CD4-positive, alpha-beta T cell treated with Interleukin-21 for 1 hour (primary cell): ENCODE measurements at regions not wholly inside any gene's neighbourhood (a gene's known extent, or its start where the extent isn't known, plus 50 kb on each side); places are given as distances from the start of the nearest gene placed in this dataset.
"Not testable (repeated sequence)": the region's sequence is repeated elsewhere in the genome, so short reads cannot be mapped to it uniquely, and the experiment has no call there.

Source experiments
- DNase-seq: peaks from one replicate; pipeline ENCODE4 v3.0.0-alpha.2; 2020

DNA sequence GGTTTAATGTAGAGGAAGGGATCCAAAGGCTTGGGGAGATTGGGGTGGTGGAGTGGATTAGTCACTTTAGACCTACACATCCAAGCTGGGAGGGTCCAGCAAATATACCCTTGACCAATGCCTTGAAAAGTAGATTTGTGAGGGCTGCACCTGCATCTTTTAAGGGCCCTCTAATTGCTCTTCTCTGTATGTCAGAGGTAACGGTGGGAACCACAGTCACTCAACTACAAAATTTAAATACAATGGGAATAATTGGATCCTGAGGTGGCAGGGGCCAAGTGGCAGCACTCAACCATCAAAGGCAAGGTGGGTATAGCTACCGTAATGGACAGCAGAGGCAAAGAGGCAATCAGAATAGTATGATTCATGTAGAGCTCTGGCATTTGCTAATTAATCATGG lies 833.7 kb upstream of the ARRDC3 start:
- not testable (repeated sequence) for DNase-seq

DNA sequence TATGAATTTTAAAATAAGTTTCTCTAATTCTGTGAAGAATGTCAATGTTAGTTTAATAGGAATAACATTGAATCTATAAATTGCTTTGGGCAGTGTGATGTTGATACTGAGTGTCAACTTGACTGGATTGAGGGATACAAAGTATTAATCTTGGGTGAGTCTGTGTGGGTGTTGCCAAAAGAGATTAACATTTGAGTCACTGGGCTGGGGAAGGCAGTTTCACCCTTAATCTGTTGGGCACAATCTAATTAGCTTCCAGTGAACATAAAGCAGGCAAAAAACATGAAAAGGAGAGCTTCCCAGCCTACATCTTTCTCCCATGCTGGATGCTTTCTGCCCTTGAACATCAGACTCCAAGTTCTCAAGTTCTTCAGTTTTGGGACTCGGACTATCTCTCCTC lies 832.0 kb upstream of the ARRDC3 start:
- DNase-seq, result no peak

DNA sequence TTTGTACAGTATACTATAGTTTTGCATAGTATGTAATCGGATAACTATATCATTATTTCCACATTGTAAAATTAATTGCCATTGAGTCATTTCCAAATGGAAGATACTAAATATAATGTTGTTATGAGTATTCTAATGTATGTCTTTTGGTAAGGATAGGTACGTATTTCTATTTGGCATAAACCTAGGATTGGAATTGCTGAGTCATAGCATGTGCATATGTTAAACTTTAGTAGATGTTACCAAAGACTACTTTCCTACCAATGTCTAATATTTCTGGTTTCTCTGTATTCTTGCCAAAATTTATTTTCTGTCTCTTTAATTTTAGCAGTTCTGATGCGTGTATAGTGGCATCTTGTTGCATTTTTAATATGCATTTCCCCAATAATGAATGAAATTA lies 825.1 kb upstream of the ARRDC3 start:
- DNase-seq, result no peak

DNA sequence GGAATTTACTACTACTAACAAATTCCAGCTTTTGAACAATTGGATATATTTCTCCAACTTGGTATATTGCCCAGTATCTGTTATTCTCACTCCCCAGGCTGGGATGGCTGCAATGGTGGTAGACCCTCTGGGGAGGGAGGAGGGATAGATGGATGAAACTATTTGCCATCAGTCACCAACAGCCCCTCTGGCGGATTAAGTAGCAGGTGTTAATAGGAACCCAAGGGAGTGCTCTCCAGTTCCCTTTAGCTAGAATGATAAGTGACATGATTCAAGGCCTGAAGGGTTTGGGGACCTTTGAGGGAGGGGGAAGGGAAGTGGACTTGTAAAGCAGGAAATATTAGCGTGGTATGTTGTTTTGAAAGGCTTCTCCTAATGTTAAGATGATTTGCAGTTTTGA lies 824.0 kb upstream of the ARRDC3 start:
- no peak for DNase-seq

DNA sequence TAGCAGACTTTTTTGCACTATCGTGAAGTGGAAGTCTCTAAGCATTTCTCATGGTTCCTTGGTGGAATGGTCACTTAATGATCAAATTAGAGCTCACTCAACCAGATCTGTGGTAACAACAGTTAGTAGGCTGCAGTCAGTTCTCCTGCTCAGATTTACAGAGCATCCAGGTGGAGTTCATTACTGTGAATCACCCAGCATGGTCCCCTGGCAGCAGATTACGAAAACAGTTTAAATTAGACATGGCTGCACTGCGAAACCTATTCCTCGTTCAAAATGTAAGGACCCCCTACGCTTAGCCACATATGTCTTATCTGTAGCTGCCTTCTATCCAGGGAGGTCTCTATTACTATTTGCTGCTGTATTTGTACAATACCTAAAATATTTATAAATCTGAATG lies 823.6 kb upstream of the ARRDC3 start:
- no peak for DNase-seq

- not testable (repeated sequence) for DNase-seq
These were observed 815.9 kb upstream of the ARRDC3 start for GRCh38 chr5:92199035-92199434.

- DNase-seq, result no peak
These were observed 798.5 kb upstream of the ARRDC3 start for GRCh38 chr5:92181656-92182055.

GRCh38 chr5:92180391-92180790 lies 797.3 kb upstream of the ARRDC3 start:
- DNase-seq, result no peak

GRCh38 chr5:92179651-92180050 lies 796.5 kb upstream of the ARRDC3 start:
- no peak for DNase-seq

- no peak for DNase-seq
These were observed 794.9 kb upstream of the ARRDC3 start for GRCh38 chr5:92177926-92178487.

GRCh38 chr5:92163906-92164305 lies 780.8 kb upstream of the ARRDC3 start:
- DNase-seq, result no peak

DNA sequence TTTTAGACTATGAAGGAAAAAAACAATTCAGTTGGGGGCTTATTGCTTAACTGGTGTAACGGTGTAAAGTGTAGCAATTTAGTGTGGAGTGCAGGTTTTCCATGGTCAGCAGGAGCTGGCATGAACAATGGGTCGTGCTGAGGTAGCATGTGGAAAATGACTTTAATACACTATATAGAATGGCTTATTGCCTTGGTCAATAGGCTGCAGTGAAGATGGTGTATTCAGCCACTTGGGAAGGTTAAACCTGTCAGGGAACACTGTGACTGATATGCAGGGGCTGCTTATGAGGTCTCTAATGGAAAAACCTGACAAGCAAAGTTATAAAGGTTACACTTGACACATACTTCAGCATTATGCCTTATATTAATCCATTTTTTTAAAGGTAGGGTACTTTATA lies 764.7 kb upstream of the ARRDC3 start:
- no peak for DNase-seq

- DNase-seq, result no peak
These were observed 764.1 kb upstream of the ARRDC3 start for GRCh38 chr5:92147266-92147665.

- no peak for DNase-seq
These were observed 762.7 kb upstream of the ARRDC3 start for GRCh38 chr5:92145852-92146251.

GRCh38 chr5:92144824-92145223 lies 761.7 kb upstream of the ARRDC3 start:
- no peak for DNase-seq

GRCh38 chr5:92132294-92132908 lies 749.3 kb upstream of the ARRDC3 start:
- DNase-seq, result not testable (repeated sequence)

GRCh38 chr5:92126182-92126581 lies 743.1 kb upstream of the ARRDC3 start:
- DNase-seq, result no peak

DNA sequence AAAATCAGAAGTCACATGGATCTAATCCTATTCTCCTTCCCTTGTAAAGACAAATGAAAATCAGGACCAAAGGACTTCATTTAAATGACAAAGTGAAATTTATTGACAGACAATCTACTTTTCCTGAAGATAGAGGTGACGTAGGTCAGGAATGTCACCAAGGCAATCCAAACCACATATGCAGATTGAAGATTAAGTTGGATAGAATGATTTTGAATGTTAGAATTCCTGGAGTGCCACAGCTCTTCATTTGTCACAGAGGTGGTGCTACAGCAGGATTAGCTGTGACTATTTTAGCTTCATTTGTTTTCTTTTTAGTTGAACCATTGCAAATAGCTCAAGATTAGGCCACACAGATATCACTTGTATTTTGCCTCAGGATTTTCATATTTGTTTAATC lies 736.0 kb upstream of the ARRDC3 start:
- DNase-seq, result no peak

GRCh38 chr5:92106808-92107207 lies 723.7 kb upstream of the ARRDC3 start:
- no peak for DNase-seq

- DNase-seq, result no peak
These were observed 721.0 kb upstream of the ARRDC3 start for GRCh38 chr5:92104126-92104525.

- DNase-seq, result no peak
These were observed 719.2 kb upstream of the ARRDC3 start for GRCh38 chr5:92102313-92102712.

- no peak for DNase-seq
These were observed 709.1 kb upstream of the ARRDC3 start for GRCh38 chr5:92092239-92092638.

GRCh38 chr5:92086059-92086811 lies 703.1 kb upstream of the ARRDC3 start:
- no peak for DNase-seq

DNA sequence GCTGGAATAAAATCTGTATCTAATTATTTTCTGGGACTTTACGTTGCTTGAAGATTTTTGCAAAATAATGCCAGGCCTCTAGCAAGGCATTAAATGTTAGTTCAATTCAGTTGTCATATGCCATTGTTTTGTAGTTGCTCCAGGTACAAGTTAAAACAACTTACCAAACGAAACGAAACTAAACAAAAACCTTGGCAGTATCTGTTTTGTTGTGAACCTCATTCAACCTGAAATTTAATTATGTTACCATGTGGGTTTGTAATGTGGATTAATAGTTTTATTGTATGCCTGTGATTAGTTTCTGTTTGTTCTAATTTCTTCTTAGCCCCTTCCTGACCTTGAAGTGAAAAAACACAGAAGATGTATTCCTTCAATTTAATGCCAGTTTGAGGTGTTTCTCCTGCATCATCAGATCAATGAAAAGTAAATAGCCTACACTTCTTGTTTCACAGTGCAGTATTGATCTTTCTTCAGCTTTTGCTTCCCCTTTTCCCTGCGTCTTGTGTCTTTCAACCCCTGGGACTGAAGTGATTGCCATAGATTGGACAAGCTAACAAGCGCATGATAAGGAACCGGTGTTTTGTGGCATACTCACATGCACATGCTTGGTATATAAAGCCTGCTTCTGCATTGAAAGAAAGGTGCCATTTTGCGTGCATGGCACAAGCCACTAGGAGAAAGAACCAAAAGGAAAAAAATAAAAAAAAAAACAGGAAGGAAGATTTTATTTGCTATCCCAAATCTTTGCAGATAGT lies 699.0 kb upstream of the ARRDC3 start:
- no peak for DNase-seq
